Stimulated activated memory B cell treated with anti-CD40 and anti-IgM and Interleukin-4, amounts not matched to agents 10 μg/mL and 1 μg/mL and 100 μg/mL, for 72 hours (primary cell): ENCODE measurements at regions not wholly inside any gene's neighbourhood (a gene's known extent, or its start where the extent isn't known, plus 50 kb on each side); places are given as distances from the start of the nearest gene placed in this dataset.
"Not testable (repeated sequence)": the region's sequence is repeated elsewhere in the genome, so short reads cannot be mapped to it uniquely, and the experiment has no call there.

Source experiments
- ATAC-seq: fragments of 150-1000 bp; cut with Tn5 transposase; 2 replicates; pipeline ENCODE4 v1.10.0; 2021
- H3K27ac Mint-ChIP-seq: one replicate; pipeline ENCODE4 v1.8.0; 2022; ENCODE audit warnings: mild to moderate bottlenecking, mixed read lengths
- H3K27me3 Mint-ChIP-seq: one replicate; pipeline ENCODE4 v1.8.0; 2022; ENCODE audit warnings: mixed read lengths
- H3K36me3 Mint-ChIP-seq: one replicate; pipeline ENCODE4 v1.8.0; 2022; ENCODE audit warnings: mixed read lengths
- H3K4me1 Mint-ChIP-seq: one replicate; pipeline ENCODE4 v1.8.0; 2022; ENCODE audit warnings: mixed read lengths
- H3K4me3 Mint-ChIP-seq: one replicate; pipeline ENCODE4 v1.8.0; 2022; ENCODE audit warnings: mild to moderate bottlenecking, moderate library complexity, mixed read lengths
- H3K9me3 Mint-ChIP-seq: one replicate; pipeline ENCODE4 v1.8.0; 2022; ENCODE audit warnings: mixed read lengths

- no peak overlapping the region for H3K4me3 Mint-ChIP-seq
- peaks cover 10% of the 10 kb centered on the region for H3K9me3 Mint-ChIP-seq
- no peaks in the 10 kb centered on the region for H3K4me1 Mint-ChIP-seq
- H3K27me3 Mint-ChIP-seq: no peaks in the 10 kb centered on the region
- no peaks in the 10 kb centered on the region for H3K36me3 Mint-ChIP-seq
- ATAC-seq: no peak
- H3K27ac Mint-ChIP-seq: no peak overlapping the region
Measured at GRCh38 chr2:56952871-56953270, 769.1 kb downstream of the CCDC85A start.

DNA sequence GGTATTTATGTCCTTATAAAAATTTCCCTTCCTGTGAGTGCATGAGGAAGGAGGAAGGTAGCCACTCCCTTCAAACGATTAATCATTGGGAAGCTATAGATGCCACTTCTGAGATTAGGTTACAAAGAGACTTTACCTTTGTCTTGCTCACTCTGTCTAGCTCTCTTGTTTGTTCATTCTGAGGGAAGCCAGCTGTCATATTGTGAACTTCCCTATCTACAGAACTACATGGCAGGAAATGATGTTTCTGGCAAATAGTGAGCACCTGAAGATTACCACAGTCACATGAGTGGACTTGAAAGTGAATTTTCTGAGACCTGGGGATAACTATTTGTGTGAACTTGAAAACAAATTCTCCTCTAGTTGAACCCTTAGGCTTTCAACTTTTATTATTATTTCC lies 776.8 kb downstream of the CCDC85A start:
- Mint-ChIP-seq H3K4me1 (no peaks in the 10 kb centered on the region), H3K27me3 (no peaks in the 10 kb centered on the region), H3K4me3 (no peak overlapping the region), H3K9me3 (peaks cover 3% of the 10 kb centered on the region), H3K27ac (no peak overlapping the region), H3K36me3 (no peaks in the 10 kb centered on the region)
- no peak for ATAC-seq

GRCh38 chr2:56962673-56963072 lies 778.9 kb downstream of the CCDC85A start:
- no peaks in the 10 kb centered on the region for H3K36me3 Mint-ChIP-seq
- H3K4me1 Mint-ChIP-seq: no peaks in the 10 kb centered on the region
- H3K4me3 Mint-ChIP-seq: no peak overlapping the region
- H3K27ac Mint-ChIP-seq: no peak overlapping the region
- ATAC-seq: no peak
- H3K27me3 Mint-ChIP-seq: no peaks in the 10 kb centered on the region
- no peaks in the 10 kb centered on the region for H3K9me3 Mint-ChIP-seq

- H3K9me3 Mint-ChIP-seq: peaks cover 3% of the 10 kb centered on the region
- no peak for ATAC-seq
- H3K36me3 Mint-ChIP-seq: no peaks in the 10 kb centered on the region
- H3K4me3 Mint-ChIP-seq: no peak overlapping the region
- H3K27me3 Mint-ChIP-seq: no peaks in the 10 kb centered on the region
- no peak overlapping the region for H3K27ac Mint-ChIP-seq
- no peaks in the 10 kb centered on the region for H3K4me1 Mint-ChIP-seq
Measured at GRCh38 chr2:56969513-56969912, 785.7 kb downstream of the CCDC85A start.

DNA sequence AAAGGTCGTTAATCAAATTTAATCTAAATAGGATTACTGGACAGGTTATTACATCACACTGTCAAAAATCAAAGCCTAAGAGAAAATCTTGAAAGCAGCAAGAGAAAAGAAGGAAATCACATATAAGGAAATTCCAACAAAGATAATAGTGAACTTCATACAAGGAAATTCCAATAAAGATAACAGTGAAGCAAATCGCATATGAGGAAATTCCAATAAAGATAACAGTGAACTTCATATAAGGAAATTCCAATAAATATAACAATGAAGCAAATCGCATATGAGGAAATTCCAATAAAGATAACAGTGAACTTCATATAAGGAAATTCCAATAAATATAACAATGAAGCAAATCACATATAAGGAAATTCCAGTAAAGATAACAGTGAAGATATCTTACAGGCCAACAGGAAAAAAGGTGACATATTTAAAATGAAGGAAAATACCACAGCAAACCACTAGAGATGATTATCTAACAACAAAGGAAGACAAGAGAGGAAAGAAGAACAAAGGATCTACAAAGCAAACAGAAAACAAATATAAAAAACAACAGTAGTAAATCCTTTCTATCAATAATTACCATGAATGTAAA lies 787.7 kb downstream of the CCDC85A start:
- no peaks in the 10 kb centered on the region for H3K4me1 Mint-ChIP-seq
- peaks cover 5% of the 10 kb centered on the region for H3K9me3 Mint-ChIP-seq
- H3K27me3 Mint-ChIP-seq: no peaks in the 10 kb centered on the region
- H3K4me3 Mint-ChIP-seq: no peak overlapping the region
- H3K36me3 Mint-ChIP-seq: no peaks in the 10 kb centered on the region
- H3K27ac Mint-ChIP-seq: no peak overlapping the region
- ATAC-seq: no peak

DNA sequence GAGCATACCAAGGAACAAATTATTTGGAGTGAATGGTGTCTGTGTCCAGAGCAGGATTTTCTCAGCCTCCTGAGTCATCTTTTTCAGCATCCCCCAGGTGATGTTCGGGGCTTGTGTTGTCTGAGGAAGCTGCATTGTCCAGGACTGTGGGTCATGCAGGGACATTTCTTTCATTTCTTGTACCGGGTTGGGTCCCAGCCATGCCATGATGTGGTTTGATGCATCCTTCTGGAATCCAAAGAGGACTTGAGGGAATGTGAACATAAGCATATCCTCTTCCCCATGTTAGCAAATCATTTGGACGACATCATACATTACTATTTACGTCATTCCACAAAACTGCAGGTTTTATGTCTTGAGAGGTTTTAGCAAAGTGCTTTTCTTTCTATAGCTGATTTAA lies 797.8 kb downstream of the CCDC85A start:
- ATAC-seq: no peak
- H3K27me3 Mint-ChIP-seq: no peaks in the 10 kb centered on the region
- peaks cover 16% of the 10 kb centered on the region for H3K9me3 Mint-ChIP-seq
- H3K4me3 Mint-ChIP-seq: no peak overlapping the region
- H3K4me1 Mint-ChIP-seq: no peaks in the 10 kb centered on the region
- no peaks in the 10 kb centered on the region for H3K36me3 Mint-ChIP-seq
- H3K27ac Mint-ChIP-seq: no peak overlapping the region

DNA sequence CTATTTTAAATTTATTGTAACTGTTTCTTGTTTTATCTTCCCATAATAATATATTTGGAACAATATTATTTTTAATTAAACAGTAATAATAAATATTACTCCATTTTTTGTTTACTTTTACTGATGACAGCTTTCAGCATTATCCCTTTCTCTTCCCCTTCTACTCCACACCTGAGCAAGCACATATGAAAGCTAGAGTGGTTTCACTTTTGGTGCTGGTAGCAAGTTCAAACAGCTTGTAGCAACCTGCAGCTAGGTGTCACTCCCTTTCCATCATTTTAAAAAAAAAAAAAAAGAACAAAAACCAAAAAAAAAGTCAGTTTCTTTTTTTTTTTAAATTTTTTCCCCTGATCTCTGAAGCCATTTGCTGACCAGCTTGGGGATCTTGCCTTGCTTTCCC lies 801.8 kb downstream of the CCDC85A start:
- no peaks in the 10 kb centered on the region for H3K27me3 Mint-ChIP-seq
- no peaks in the 10 kb centered on the region for H3K36me3 Mint-ChIP-seq
- H3K4me3 Mint-ChIP-seq: no peak overlapping the region
- H3K27ac Mint-ChIP-seq: no peak overlapping the region
- no peaks in the 10 kb centered on the region for H3K4me1 Mint-ChIP-seq
- ATAC-seq: no peak
- H3K9me3 Mint-ChIP-seq: peaks cover 7% of the 10 kb centered on the region

DNA sequence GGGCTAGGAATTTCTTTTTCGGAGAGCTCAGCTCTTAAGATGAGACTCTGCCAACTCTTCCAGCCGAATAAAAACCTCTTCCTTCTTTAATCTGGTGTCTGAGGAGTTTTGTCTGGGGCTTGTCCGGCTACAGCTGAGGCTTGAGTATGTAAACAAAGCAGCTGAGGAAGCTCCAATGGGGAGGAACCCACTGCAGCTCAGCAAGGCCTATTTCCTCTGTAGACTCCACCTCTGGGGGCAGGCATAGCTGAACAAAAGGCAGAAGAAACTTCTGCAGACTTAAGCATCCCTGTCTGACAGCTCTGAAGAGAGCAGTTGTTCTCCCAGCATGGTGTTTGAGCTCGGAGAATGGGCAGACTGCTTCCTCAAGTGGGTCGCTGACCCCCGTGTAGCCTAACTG lies 838.7 kb downstream of the CCDC85A start:
- H3K9me3 Mint-ChIP-seq: peaks cover 15% of the 10 kb centered on the region
- no peaks in the 10 kb centered on the region for H3K4me1 Mint-ChIP-seq
- H3K36me3 Mint-ChIP-seq: no peaks in the 10 kb centered on the region
- no peak overlapping the region for H3K27ac Mint-ChIP-seq
- no peak overlapping the region for H3K4me3 Mint-ChIP-seq
- no peaks in the 10 kb centered on the region for H3K27me3 Mint-ChIP-seq
- no peak for ATAC-seq

DNA sequence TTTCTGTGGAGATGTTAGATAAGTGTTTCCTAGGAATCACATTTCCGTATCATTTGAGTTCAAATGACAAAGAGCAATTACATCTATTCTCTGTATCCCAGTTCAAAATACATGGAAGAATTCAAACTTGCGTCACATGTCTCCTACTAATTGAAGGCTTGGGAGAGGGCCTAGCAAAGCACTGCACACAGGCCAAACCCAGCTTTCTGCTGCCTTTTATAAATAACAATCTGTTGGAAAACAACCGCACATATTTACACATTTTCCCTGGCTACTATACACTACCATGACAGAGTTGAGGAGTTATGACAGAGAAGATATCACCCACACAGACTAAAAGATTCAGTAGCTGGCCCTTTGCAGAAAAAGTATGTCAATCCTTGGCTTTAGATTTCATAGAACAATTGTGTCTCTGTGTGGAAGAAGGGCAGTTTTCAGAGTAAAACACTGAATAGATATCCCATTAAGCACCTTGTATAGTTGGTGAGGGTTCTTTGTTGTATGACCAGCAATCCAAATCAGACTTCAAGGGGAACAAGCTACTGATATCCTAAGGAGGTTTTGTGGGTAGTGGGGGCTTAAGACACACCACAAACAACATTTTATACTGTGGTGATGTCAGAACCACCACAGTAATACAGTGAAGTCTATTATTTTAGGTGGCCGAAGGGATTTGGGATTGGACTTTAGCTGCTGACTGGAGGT lies 861.3 kb downstream of the CCDC85A start:
- no peak for ATAC-seq
- no peak overlapping the region for H3K4me3 Mint-ChIP-seq
- no peaks in the 10 kb centered on the region for H3K27me3 Mint-ChIP-seq
- H3K36me3 Mint-ChIP-seq: no peaks in the 10 kb centered on the region
- no peaks in the 10 kb centered on the region for H3K9me3 Mint-ChIP-seq
- H3K4me1 Mint-ChIP-seq: no peaks in the 10 kb centered on the region
- no peak overlapping the region for H3K27ac Mint-ChIP-seq

GRCh38 chr2:57049273-57049672 lies 865.5 kb downstream of the CCDC85A start:
- no peak overlapping the region for H3K4me3 Mint-ChIP-seq
- H3K9me3 Mint-ChIP-seq: no peaks in the 10 kb centered on the region
- no peak for ATAC-seq
- no peaks in the 10 kb centered on the region for H3K4me1 Mint-ChIP-seq
- no peaks in the 10 kb centered on the region for H3K27me3 Mint-ChIP-seq
- H3K36me3 Mint-ChIP-seq: no peaks in the 10 kb centered on the region
- H3K27ac Mint-ChIP-seq: no peak overlapping the region

DNA sequence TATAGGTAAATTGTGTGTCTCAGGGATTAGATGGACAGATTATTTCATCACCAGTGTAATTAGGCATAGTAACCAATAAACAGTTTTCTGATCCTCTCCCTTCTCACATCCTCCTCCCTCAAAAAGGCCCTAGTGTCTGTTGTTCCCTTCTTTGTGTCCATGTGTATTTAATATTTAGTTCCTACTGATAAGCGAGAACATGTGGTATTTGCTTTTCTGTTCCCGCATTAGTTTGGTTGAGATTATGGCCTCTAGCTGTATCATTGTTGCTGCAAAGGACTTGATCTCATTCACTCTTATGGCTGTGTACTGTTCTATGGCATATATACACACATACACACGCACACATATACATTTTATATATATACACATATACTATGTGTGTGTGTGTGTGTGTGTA lies 866.2 kb downstream of the CCDC85A start:
- Mint-ChIP-seq H3K36me3 (no peaks in the 10 kb centered on the region), H3K4me1 (no peaks in the 10 kb centered on the region), H3K27ac (no peak overlapping the region), H3K9me3 (peaks cover 1% of the 10 kb centered on the region), H3K4me3 (no peak overlapping the region), H3K27me3 (no peaks in the 10 kb centered on the region)
- ATAC-seq: no peak

DNA sequence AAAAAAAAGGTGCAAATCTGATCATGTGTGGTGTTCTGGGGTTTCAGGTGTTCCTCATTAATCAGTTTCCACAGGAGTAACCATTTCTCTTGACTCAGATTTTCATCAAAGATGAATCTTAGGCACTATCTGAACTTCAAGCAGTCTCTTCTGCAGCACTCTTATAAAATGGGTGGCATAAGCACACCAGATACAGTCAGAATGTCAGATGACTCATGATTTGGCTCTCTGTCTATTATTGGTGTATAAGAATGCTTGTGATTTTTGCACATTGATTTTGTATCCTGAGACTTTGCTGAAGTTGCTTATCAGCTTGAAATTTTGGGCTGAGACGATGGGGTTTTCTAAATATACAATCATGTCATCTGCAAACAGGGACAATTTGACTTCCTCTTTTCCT lies 882.5 kb downstream of the CCDC85A start:
- not testable (repeated sequence) for H3K27ac Mint-ChIP-seq, H3K27me3 Mint-ChIP-seq, H3K4me1 Mint-ChIP-seq, H3K4me3 Mint-ChIP-seq, H3K9me3 Mint-ChIP-seq, ATAC-seq, H3K36me3 Mint-ChIP-seq

DNA sequence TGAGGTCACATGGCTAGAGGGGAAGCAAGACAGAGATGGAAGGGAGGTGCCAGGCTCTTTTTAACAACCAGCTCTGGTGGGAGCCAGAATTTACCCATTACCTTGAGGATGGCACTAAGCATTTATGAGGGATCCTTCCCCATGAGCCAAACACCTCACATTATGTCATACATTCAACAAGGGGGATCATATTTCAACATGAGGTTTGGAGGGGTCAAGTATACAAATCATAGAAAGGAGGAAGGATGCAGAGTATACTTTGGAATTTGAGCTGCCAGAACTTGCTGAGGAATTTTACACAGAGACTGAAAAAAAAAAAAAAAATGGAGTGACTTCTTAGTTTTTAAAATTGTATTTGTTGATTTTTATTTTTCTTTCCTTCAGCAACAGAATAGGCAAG lies 891.4 kb downstream of the CCDC85A start:
- Mint-ChIP-seq H3K36me3 (no peaks in the 10 kb centered on the region), H3K27me3 (no peaks in the 10 kb centered on the region), H3K4me3 (no peak overlapping the region), H3K4me1 (no peaks in the 10 kb centered on the region), H3K9me3 (peaks cover 10% of the 10 kb centered on the region), H3K27ac (no peak overlapping the region)
- ATAC-seq: no peak

DNA sequence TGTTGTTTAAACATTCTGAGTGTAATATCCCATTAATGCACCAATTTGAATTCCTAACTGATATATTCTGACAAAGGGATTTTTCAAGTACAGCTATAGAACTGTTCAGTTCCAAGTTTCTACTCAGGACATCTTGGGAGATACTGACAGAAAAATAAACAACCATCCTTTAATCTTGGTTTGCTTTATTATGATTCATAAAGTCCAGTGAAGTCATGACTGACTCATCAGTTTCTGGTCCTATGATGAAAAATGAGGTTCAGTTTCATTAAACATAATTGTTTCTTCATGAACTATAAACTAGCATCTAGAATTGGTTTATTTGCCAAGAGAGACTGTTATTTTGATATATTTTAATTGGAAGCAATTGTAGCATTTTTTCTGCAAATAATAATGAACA lies 896.2 kb downstream of the CCDC85A start:
- Mint-ChIP-seq H3K36me3 (no peaks in the 10 kb centered on the region), H3K4me3 (no peak overlapping the region), H3K9me3 (peaks cover 9% of the 10 kb centered on the region), H3K4me1 (no peaks in the 10 kb centered on the region), H3K27ac (no peak overlapping the region), H3K27me3 (no peaks in the 10 kb centered on the region)
- ATAC-seq: no peak

DNA sequence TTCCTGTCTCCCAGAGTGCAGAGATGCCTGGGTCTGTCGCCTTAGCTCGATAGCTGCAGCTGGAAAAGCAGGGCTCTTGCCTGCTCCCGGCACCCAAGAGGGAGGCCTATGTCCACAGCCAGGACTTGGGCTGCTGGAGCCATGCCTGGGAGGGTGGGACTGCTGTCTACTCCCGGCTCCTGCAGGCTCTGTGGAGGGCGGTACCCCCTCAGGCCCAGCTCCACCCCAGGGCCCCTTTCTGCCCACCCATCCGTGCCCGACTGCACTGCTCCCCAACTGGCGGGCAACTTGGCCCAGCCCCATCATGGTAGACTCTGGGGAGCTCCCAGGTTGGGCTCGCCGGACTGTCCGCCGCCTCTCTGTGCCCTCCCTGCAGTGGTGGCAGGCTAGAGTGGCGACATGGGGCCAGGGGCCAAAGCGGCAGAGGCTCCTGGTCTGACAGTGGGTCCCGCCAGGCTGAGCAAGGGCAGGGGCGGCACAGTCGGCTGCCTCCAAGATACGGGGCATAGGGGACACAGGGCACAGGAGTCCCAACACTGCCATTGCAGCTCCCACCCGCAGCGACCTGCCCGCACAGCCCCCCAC lies 901.0 kb downstream of the CCDC85A start:
- Mint-ChIP-seq H3K27ac (no peak overlapping the region), H3K4me1 (no peaks in the 10 kb centered on the region), H3K4me3 (no peak overlapping the region), H3K27me3 (no peaks in the 10 kb centered on the region), H3K9me3 (peaks cover 5% of the 10 kb centered on the region), H3K36me3 (no peaks in the 10 kb centered on the region)
- no peak for ATAC-seq

GRCh38 chr2:57093020-57093419 lies 909.2 kb downstream of the CCDC85A start:
- no peaks in the 10 kb centered on the region for H3K27me3 Mint-ChIP-seq
- H3K4me3 Mint-ChIP-seq: no peak overlapping the region
- peaks cover 8% of the 10 kb centered on the region for H3K9me3 Mint-ChIP-seq
- H3K4me1 Mint-ChIP-seq: no peaks in the 10 kb centered on the region
- no peaks in the 10 kb centered on the region for H3K36me3 Mint-ChIP-seq
- ATAC-seq: no peak
- H3K27ac Mint-ChIP-seq: no peak overlapping the region
